GM12865 (cell line): ENCODE measurements at regions not wholly inside any gene's neighbourhood (a gene's known extent, or its start where the extent isn't known, plus 50 kb on each side); places are given as distances from the start of the nearest gene placed in this dataset.

Experiments
- DNase-seq: peaks from one replicate; pipeline ENCODE4 v3.0.0; 2010; ENCODE audit warnings: low read depth
- H3K4me3 ChIP-seq: 2 replicates; pipeline ENCODE4 v1.5.1; 2011; ENCODE audit warnings: mild to moderate bottlenecking, low read depth, low read length, control low read depth
- TF ChIP-seq, protein P1 (sequence below): IDR thresholded peaks from 2 replicates; pipeline ENCODE4 v1.5.1; 2011; ENCODE audit warnings: low read length, control low read depth, low read depth, inconsistent platforms; ENCODE audit not compliant: insufficient read depth; ENCODE audit errors: missing control alignments

DNA sequence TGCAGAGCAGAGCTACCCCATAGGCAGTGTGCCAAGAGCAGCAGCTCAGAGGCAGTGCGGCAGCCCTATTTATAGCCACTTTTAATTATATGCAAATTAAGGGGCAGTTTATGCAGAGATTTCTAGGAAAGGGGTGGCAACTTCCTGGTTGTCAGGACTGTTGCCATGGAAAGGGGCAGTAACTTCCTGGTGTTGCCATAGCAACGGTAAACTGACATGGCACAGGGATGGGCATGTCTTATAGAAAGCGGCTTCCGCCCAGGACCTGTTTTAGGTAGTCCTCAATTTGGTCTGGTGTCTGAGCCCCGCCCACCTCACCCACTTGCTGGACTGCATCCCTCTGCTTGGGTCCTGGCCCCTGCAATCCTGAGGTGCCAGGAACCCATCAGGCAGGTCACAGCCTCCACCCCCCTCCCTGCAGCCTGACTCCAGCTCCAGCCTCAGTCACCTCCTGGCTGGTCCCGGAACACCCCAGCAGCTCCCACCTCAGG, 115.8 kb downstream of the TMEM130 start:
- peak; percentile 29 for DNase-seq
- no peak overlapping the region for H3K4me3 ChIP-seq
- TF ChIP-seq, protein P1, sequence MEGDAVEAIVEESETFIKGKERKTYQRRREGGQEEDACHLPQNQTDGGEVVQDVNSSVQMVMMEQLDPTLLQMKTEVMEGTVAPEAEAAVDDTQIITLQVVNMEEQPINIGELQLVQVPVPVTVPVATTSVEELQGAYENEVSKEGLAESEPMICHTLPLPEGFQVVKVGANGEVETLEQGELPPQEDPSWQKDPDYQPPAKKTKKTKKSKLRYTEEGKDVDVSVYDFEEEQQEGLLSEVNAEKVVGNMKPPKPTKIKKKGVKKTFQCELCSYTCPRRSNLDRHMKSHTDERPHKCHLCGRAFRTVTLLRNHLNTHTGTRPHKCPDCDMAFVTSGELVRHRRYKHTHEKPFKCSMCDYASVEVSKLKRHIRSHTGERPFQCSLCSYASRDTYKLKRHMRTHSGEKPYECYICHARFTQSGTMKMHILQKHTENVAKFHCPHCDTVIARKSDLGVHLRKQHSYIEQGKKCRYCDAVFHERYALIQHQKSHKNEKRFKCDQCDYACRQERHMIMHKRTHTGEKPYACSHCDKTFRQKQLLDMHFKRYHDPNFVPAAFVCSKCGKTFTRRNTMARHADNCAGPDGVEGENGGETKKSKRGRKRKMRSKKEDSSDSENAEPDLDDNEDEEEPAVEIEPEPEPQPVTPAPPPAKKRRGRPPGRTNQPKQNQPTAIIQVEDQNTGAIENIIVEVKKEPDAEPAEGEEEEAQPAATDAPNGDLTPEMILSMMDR = no peak

DNA sequence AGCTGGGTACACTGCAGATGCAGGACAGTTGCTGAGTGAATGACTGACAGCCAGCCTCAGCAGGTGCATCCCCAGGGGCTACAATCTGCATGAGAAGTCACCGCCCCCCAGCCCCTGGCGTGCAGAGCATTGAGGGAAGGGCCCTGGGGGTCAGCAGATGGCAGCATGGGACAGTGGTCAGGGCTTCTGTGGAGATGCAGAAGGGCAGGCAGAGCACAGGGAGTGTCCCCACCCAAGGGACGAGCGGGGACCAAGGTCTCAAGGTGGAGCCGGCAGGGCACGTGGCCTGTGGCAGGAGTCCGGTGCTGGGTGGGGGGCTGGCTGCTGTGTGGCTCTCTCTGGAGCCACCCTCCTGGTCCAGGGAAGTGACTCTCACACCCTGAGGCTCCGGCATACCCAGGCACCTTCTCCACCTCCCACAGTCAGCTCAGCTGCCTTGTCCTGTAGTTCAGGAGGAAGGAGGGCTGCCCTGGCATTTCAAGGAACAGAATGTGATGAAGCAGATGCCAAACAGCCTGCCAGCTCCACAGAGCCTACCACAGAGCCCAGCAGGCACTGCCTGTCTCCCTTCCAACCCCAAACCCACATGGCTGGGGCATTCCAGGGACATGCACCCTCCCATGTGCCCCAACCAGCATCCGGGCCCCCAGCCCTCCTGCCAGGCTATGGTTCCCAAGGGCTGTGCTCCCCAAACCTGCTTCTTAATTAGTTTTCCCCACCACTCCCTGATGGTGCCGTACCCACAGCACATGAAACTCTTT, 114.5 kb downstream of the TMEM130 start:
- DNase-seq = peak; percentile 17

DNA sequence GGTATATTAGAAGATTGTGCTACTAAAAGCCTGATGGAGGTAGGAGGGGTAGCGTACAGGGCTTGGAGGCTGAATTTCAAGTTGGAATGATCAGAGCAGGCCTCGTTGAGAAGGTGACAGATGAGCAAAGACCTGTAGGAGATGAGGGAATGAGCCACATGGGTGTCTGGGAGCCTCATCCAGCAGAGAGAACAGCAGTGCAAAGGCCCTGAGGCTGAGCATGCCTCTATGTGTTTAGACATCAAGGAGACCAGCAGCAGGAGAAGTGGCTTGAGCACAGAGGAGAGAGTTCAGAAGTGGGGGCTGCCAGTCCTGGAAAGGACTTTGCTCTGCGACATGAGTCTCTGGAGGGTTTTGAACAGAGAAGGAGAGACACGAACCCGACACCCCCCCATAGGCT, 111.7 kb downstream of the TMEM130 start:
- H3K4me3 ChIP-seq = no peak overlapping the region
- DNase-seq = no peak
- TF ChIP-seq, protein P1 = no peak

More for the DNA sequence above, 114.5 kb downstream of the TMEM130 start:
- H3K4me3 ChIP-seq = no peak overlapping the region
- TF ChIP-seq, protein P1 = peak; percentile 32

DNA sequence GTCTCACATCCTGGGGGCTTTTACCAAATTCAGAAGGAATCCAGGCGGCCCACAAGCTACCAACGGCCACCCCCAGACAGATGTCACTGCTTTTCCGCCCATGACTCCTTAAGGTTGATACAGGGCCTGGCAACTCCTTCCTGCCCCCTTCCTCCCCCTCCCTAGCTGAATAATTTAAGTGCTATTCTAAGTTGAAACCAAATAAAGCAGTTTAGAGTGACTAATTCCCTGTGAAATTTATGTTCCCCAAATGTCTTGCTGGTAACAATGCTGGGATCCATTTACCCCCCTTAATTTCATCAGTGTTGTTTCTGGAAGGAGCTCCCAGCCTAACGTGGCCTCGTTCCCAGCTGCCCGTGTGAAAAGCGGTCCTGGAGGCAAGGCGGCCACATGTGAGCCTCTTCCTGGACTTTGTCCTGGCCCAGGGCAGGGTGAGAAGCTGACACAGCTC, 109.6 kb downstream of the TMEM130 start:
- H3K4me3 ChIP-seq = no peak overlapping the region
- no peak for DNase-seq
- TF ChIP-seq, protein P1 = no peak

DNA sequence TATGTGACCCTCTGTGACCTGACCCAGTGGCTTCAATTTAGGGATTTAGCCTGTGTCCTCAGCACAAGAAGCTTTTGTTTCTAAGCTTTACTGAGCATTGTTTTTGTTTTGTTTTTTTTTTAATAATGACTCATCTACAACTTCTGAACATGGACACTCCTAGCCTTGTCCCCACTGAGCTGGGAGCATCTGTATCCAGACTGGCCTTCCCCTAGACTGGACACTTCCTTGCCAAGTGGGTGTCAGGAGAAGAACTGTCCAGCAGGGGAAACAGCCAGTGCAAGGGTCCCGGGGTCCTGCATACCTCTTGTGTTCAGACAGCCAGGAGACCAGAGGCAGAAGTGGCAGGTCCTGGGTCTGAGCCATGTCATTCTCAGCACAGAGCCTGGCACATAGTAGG, 108.6 kb downstream of the TMEM130 start:
- no peak overlapping the region for H3K4me3 ChIP-seq
- TF ChIP-seq, protein P1 = no peak
- DNase-seq = no peak

DNA sequence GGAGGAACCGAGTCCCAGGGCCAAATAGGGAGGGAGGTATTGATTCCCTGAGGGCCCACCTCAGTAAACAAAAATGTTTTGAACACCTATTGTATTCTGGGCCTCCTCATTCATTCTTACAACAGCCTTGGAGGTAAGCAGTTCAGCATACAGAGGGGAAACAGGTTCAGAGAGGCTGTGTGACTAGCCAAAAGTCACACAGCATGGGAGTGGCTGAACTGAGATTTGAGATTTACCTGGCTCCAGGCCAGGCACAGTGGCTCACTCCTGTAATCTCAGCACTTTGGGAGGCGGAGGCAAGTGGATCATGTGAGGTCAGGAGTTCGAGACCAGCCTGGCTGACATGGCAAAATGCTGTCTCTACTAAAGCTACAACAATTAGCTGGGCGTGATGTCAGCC, 107.2 kb downstream of the TMEM130 start:
- no peak for DNase-seq
- TF ChIP-seq, protein P1 = no peak
- H3K4me3 ChIP-seq = no peak overlapping the region
